Natural killer cell (primary cell): ENCODE measurements at regions not wholly inside any gene's neighbourhood (a gene's known extent, or its start where the extent isn't known, plus 50 kb on each side); places are given as distances from the start of the nearest gene placed in this dataset.

Source experiments
- ATAC-seq, 3 donors: fragments of 150-1000 bp in 2 of 3; fragments of 200-7000 bp in 1 of 3; cut with Tn5 transposase; 1 replicate in 1 of 3; 2 replicates in 2 of 3; pipeline ENCODE4 v1.10.0; 2021; ENCODE audit warnings: mild to moderate bottlenecking in 2 of 3, moderate library complexity in 2 of 3
- DNase-seq, 2 donors: peaks; one replicate each; pipeline versions ENCODE4 v3.0.0 to v3.0.0-alpha.2; 2013 to 2021; ENCODE audit warnings: mixed read lengths in 1 of 2
- H3K27ac ChIP-seq: one replicate; pipeline ENCODE4 v1.5.1; 2013; ENCODE audit warnings: mild to moderate bottlenecking, low read length
- H3K27me3 ChIP-seq: one replicate; pipeline ENCODE4 v1.6.1; 2013; ENCODE audit warnings: low read length; ENCODE audit not compliant: control insufficient read depth, insufficient read depth
- H3K36me3 ChIP-seq: one replicate; pipeline ENCODE4 v1.6.1; 2013; ENCODE audit warnings: low read length; ENCODE audit not compliant: control insufficient read depth, insufficient read depth
- H3K4me1 ChIP-seq: one replicate; pipeline ENCODE4 v1.6.1; 2013; ENCODE audit warnings: low read length; ENCODE audit not compliant: control insufficient read depth, insufficient read depth
- H3K4me3 ChIP-seq: one replicate; pipeline ENCODE4 v1.5.1; 2013; ENCODE audit warnings: low read length
- H3K9me3 ChIP-seq: one replicate; pipeline ENCODE4 v1.6.1; 2013; ENCODE audit warnings: low read length; ENCODE audit not compliant: control insufficient read depth, insufficient read depth
- H3K27ac Mint-ChIP-seq, 2 donors: one replicate each; pipeline ENCODE4 v1.8.0; 2022; ENCODE audit warnings: mild to moderate bottlenecking in 2 of 2, mixed read lengths in 2 of 2, moderate library complexity in 1 of 2
- H3K27me3 Mint-ChIP-seq, 2 donors: one replicate each; pipeline ENCODE4 v1.8.0; 2022; ENCODE audit warnings: low read depth in 2 of 2, mixed read lengths in 2 of 2
- H3K36me3 Mint-ChIP-seq: one replicate; pipeline ENCODE4 v1.8.0; 2022; ENCODE audit warnings: mixed read lengths
- H3K4me1 Mint-ChIP-seq, 2 donors: one replicate each; pipeline ENCODE4 v1.8.0; 2022; ENCODE audit warnings: mixed read lengths in 2 of 2
- H3K4me3 Mint-ChIP-seq: one replicate; pipeline ENCODE4 v1.8.0; 2022; ENCODE audit warnings: mild to moderate bottlenecking, moderate library complexity, mixed read lengths
- H3K9me3 Mint-ChIP-seq, 2 donors: one replicate each; pipeline ENCODE4 v1.8.0; 2022; ENCODE audit warnings: mixed read lengths in 2 of 2
- WGBS: methylation state at CpG from one replicate; pipeline ENCODE4 v1.1.7; 2013; ENCODE audit warnings: missing lambda C conversion rate; ENCODE audit not compliant: insufficient coverage; 5-methylcytosine and 5-hydroxymethylcytosine counted together
- intact Hi-C: fragments of 100-400 bp; cut with micrococcal nuclease; formaldehyde crosslinking; loops from one replicate; pipeline ENCODE4 v1.14.2; 2022
- TF ChIP-seq, protein P1 (sequence below): fragments of 200-600 bp; IDR thresholded peaks from one replicate; pipeline ENCODE4 v1.8.0; 2022; ENCODE audit warnings: antibody characterized with exemption

- Histone ChIP-seq H3K4me3 (no peak overlapping the region), H3K9me3 (peaks cover 19% of the 10 kb centered on the region), H3K27me3 (no peaks in the 10 kb centered on the region), H3K36me3 (no peaks in the 10 kb centered on the region), H3K4me1 (no peaks in the 10 kb centered on the region), H3K27ac (no peak overlapping the region)
- WGBS = 72% methylated on average over 3 of the region's 4 CpGs
- TF ChIP-seq, protein P1, sequence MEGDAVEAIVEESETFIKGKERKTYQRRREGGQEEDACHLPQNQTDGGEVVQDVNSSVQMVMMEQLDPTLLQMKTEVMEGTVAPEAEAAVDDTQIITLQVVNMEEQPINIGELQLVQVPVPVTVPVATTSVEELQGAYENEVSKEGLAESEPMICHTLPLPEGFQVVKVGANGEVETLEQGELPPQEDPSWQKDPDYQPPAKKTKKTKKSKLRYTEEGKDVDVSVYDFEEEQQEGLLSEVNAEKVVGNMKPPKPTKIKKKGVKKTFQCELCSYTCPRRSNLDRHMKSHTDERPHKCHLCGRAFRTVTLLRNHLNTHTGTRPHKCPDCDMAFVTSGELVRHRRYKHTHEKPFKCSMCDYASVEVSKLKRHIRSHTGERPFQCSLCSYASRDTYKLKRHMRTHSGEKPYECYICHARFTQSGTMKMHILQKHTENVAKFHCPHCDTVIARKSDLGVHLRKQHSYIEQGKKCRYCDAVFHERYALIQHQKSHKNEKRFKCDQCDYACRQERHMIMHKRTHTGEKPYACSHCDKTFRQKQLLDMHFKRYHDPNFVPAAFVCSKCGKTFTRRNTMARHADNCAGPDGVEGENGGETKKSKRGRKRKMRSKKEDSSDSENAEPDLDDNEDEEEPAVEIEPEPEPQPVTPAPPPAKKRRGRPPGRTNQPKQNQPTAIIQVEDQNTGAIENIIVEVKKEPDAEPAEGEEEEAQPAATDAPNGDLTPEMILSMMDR = no peak
- peaks cover 19 to 26% of the 10 kb centered on the region in 2 donors for H3K9me3 Mint-ChIP-seq
- peaks cover 22% of the 10 kb centered on the region for H3K36me3 Mint-ChIP-seq
- no peak for ATAC-seq
- no peaks in the 10 kb centered on the region for H3K27me3 Mint-ChIP-seq
- H3K27ac Mint-ChIP-seq = no peak overlapping the region
- intact Hi-C loops = no loop called here
- H3K4me1 Mint-ChIP-seq = no peaks in the 10 kb centered on the region
- no peak overlapping the region for H3K4me3 Mint-ChIP-seq
- no peak for DNase-seq
Observed at GRCh38 chr2:183696028-183696427, 571.8 kb downstream of the NUP35 start.

- Histone ChIP-seq H3K27ac (no peak overlapping the region), H3K36me3 (no peaks in the 10 kb centered on the region), H3K9me3 (peaks cover 17% of the 10 kb centered on the region), H3K27me3 (no peaks in the 10 kb centered on the region), H3K4me1 (no peaks in the 10 kb centered on the region), H3K4me3 (no peak overlapping the region)
- no peaks in the 10 kb centered on the region for H3K27me3 Mint-ChIP-seq
- H3K4me3 Mint-ChIP-seq = no peak overlapping the region
- no peaks in the 10 kb centered on the region for H3K4me1 Mint-ChIP-seq
- H3K9me3 Mint-ChIP-seq = peaks cover 20 to 21% of the 10 kb centered on the region in 2 donors
- intact Hi-C loops = no loop called here
- WGBS = 78% methylated on average over 1 of the region's 1 CpG
- no peak overlapping the region for H3K27ac Mint-ChIP-seq
- no peaks in the 10 kb centered on the region for H3K36me3 Mint-ChIP-seq
- no peak for DNase-seq
- TF ChIP-seq, protein P1 = no peak
- ATAC-seq = no peak
Observed at GRCh38 chr2:183709829-183710228, 585.6 kb downstream of the NUP35 start.

DNA sequence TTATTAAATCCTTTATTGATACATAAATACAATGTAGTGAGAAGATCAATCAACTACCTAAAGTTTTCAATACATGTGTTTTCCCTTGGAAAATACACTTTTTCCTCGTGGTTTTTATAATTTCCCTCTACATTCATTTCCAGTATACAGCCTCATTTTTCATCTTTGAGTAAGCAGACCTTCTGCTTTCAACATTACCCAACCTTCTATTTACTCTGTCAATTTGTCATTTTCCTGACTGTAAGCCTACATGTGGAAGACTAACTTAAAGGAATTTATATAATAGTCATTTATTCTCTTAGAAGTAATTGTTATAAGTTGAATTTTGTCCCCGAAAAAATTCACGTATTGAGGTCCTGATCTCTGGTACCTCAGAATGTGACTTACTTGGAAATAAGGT lies 594.0 kb downstream of the NUP35 start:
- H3K4me1 ChIP-seq = no peaks in the 10 kb centered on the region
- intact Hi-C loops = no loop called here
- TF ChIP-seq, protein P1 = no peak
- Mint-ChIP-seq H3K27ac (no peak overlapping the region), H3K36me3 (peaks cover 5% of the 10 kb centered on the region), H3K4me1 (no peaks in the 10 kb centered on the region), H3K4me3 (no peak overlapping the region), H3K27me3 (no peaks in the 10 kb centered on the region), H3K9me3 (peaks cover 10 to 11% of the 10 kb centered on the region in 2 donors)
- no peak overlapping the region for H3K4me3 ChIP-seq
- no peaks in the 10 kb centered on the region for H3K27me3 ChIP-seq
- DNase-seq (no peak), ATAC-seq (no peak)
- H3K27ac ChIP-seq = no peak overlapping the region
- 67% methylated on average over 3 of the region's 3 CpGs for WGBS
- H3K36me3 ChIP-seq = no peaks in the 10 kb centered on the region
- H3K9me3 ChIP-seq = no peaks in the 10 kb centered on the region

GRCh38 chr2:183723278-183723677 lies 599.0 kb downstream of the NUP35 start:
- DNase-seq (no peak), ATAC-seq (no peak)
- no peaks in the 10 kb centered on the region for H3K9me3 ChIP-seq
- H3K36me3 Mint-ChIP-seq = peaks cover 8% of the 10 kb centered on the region
- H3K27me3 ChIP-seq = no peaks in the 10 kb centered on the region
- peaks cover 9% of the 10 kb centered on the region in 2 donors for H3K9me3 Mint-ChIP-seq
- WGBS = no CpG with 5 or more reads among the region's 2 CpGs
- TF ChIP-seq, protein P1 = no peak
- intact Hi-C loops = no loop called here
- H3K4me1 ChIP-seq = no peaks in the 10 kb centered on the region
- H3K4me3 Mint-ChIP-seq = no peak overlapping the region
- H3K4me3 ChIP-seq = no peak overlapping the region
- H3K27me3 Mint-ChIP-seq = no peaks in the 10 kb centered on the region
- H3K27ac ChIP-seq = no peak overlapping the region
- H3K4me1 Mint-ChIP-seq = no peaks in the 10 kb centered on the region
- no peaks in the 10 kb centered on the region for H3K36me3 ChIP-seq
- H3K27ac Mint-ChIP-seq = no peak overlapping the region
